ENCODE measurements at regions not wholly inside any gene's neighbourhood (a gene's known extent, or its start where the extent isn't known, plus 50 kb on each side); places are given as distances from the start of the nearest gene placed in this dataset.
A peak's percentile ranks its signal among the peaks of the same experiment; 100 is the strongest.

- H3K4me3 ChIP-seq (ENCODE audit: low read depth, low read length): no peak overlapping the region
- no peaks in the 10 kb centered on the region for H3K27me3 ChIP-seq (ENCODE audit: control insufficient read depth, insufficient read depth, low read length)
- ChIA-PET POLR2A (no interaction called here), CTCF (no interaction called here)
- no peak for TF ChIP-seq CTCF (IDR thresholded peaks at IDR 0.05; ENCODE audit: low read depth, low read length)
- DNase-seq (ENCODE audit: low read depth, low spot score): no peak
- no peak overlapping the region for H3K27ac ChIP-seq (ENCODE audit: low read depth, low read length)
- H3K9me3 ChIP-seq (ENCODE audit: control insufficient read depth, insufficient read depth, low read length): no peaks in the 10 kb centered on the region
Measured at GRCh38 chr3:31270010-31270409, 262.7 kb upstream of the STT3B start.

GRCh38 chr3:31274326-31275024 is 258.2 kb upstream of the STT3B start:
- POLR2A ChIA-PET: no interaction called here

GRCh38 chr3:31275038-31275572 is 257.6 kb upstream of the STT3B start:
- CTCF ChIA-PET: no interaction called here
- DNase-seq (ENCODE audit: low read depth, low spot score): peak; percentile 20
- POLR2A ChIA-PET: no interaction called here
- Histone ChIP-seq H3K27me3 (ENCODE audit: control insufficient read depth, insufficient read depth, low read length) (no peaks in the 10 kb centered on the region), H3K4me3 (ENCODE audit: low read depth, low read length) (no peak overlapping the region), H3K9me3 (ENCODE audit: control insufficient read depth, insufficient read depth, low read length) (no peaks in the 10 kb centered on the region), H3K27ac (ENCODE audit: low read depth, low read length) (no peak overlapping the region)
- no peak for TF ChIP-seq CTCF (IDR thresholded peaks at IDR 0.05; ENCODE audit: low read depth, low read length)

More at GRCh38 chr3:31274326-31275024, 258.2 kb upstream of the STT3B start:
- no peaks in the 10 kb centered on the region for H3K27me3 ChIP-seq (ENCODE audit: control insufficient read depth, insufficient read depth, low read length)
- TF ChIP-seq CTCF (IDR thresholded peaks at IDR 0.05; ENCODE audit: low read depth, low read length): no peak
- DNase-seq (ENCODE audit: low read depth, low spot score): no peak
- no peaks in the 10 kb centered on the region for H3K9me3 ChIP-seq (ENCODE audit: control insufficient read depth, insufficient read depth, low read length)
- H3K4me3 ChIP-seq (ENCODE audit: low read depth, low read length): no peak overlapping the region
- CTCF ChIA-PET: no interaction called here
- no peak overlapping the region for H3K27ac ChIP-seq (ENCODE audit: low read depth, low read length)

GRCh38 chr3:31275583-31275982 is 257.1 kb upstream of the STT3B start:
- ChIA-PET POLR2A (no interaction called here), CTCF (no interaction called here)
- Histone ChIP-seq H3K27ac (ENCODE audit: low read depth, low read length) (no peak overlapping the region), H3K9me3 (ENCODE audit: control insufficient read depth, insufficient read depth, low read length) (no peaks in the 10 kb centered on the region), H3K4me3 (ENCODE audit: low read depth, low read length) (no peak overlapping the region), H3K27me3 (ENCODE audit: control insufficient read depth, insufficient read depth, low read length) (no peaks in the 10 kb centered on the region)
- TF ChIP-seq CTCF (IDR thresholded peaks at IDR 0.05; ENCODE audit: low read depth, low read length): no peak
- no peak for DNase-seq (ENCODE audit: low read depth, low spot score)

GRCh38 chr3:31277582-31277981 is 255.1 kb upstream of the STT3B start:
- H3K27ac ChIP-seq (ENCODE audit: low read depth, low read length): no peak overlapping the region
- H3K9me3 ChIP-seq (ENCODE audit: control insufficient read depth, insufficient read depth, low read length): no peaks in the 10 kb centered on the region
- DNase-seq (ENCODE audit: low read depth, low spot score): no peak
- no peak overlapping the region for H3K4me3 ChIP-seq (ENCODE audit: low read depth, low read length)
- ChIA-PET CTCF (no interaction called here), POLR2A (no interaction called here)
- H3K27me3 ChIP-seq (ENCODE audit: control insufficient read depth, insufficient read depth, low read length): no peaks in the 10 kb centered on the region
- no peak for TF ChIP-seq CTCF (IDR thresholded peaks at IDR 0.05; ENCODE audit: low read depth, low read length)

All from AG04450 (cell line).